Upper lobe of left lung (tissue), 6 donors: ENCODE measurements at regions not wholly inside any gene's neighbourhood (a gene's known extent, or its start where the extent isn't known, plus 50 kb on each side); places are given as distances from the start of the nearest gene placed in this dataset.

Experiments used
- ATAC-seq, 2 donors: fragments of 200-7000 bp; cut with Tn5 transposase; one replicate each; pipeline ENCODE4 v1.9.1; 2022; ENCODE audit warnings: mild to moderate bottlenecking in 2 of 2, moderate library complexity in 2 of 2; ENCODE audit not compliant: low FRiP score in 2 of 2
- DNase-seq, 2 donors: peaks; one replicate each; pipeline ENCODE4 v3.0.0-alpha.2; 2019 to 2020
- H3K27ac ChIP-seq, 4 donors: fragments of 200-600 bp; sonication (generic); one replicate each; pipeline ENCODE4 v1.5.1; 2016 to 2019
- H3K27me3 ChIP-seq, 4 donors: fragments of 200-600 bp; sonication (generic); one replicate each; pipeline ENCODE4 v1.5.1; 2017 to 2019
- H3K36me3 ChIP-seq, 4 donors: fragments of 200-600 bp; sonication (generic); one replicate each; pipeline ENCODE4 v1.5.1; 2016 to 2019
- H3K4me1 ChIP-seq, 4 donors: fragments of 200-600 bp; sonication (generic); one replicate each; pipeline ENCODE4 v1.5.1; 2018 to 2019
- H3K4me3 ChIP-seq, 4 donors: fragments of 200-600 bp; sonication (generic); one replicate each; pipeline ENCODE4 v1.5.1; 2017 to 2019; ENCODE audit warnings: mild to moderate bottlenecking in 2 of 4, moderate library complexity in 1 of 4
- H3K9me3 ChIP-seq, 4 donors: fragments of 200-600 bp; sonication (generic); one replicate each; pipeline ENCODE4 v1.5.1; 2018 to 2019
- CTCF ChIP-seq, 6 experiments: fragments of 450-650 bp in 4 of 6; fragments of 200-600 bp in 2 of 6; sonication (generic) in 2 of 6; IDR thresholded peaks; one replicate each; pipeline ENCODE4 v1.5.1; 2016 to 2019; ENCODE audit warnings: antibody characterized with exemption in 6 of 6
- EP300 ChIP-seq, 4 donors: sonication (generic); formaldehyde crosslinking; IDR thresholded peaks; one replicate each; pipeline ENCODE4 v1.5.1; 2017; ENCODE audit warnings: antibody characterized with exemption in 4 of 4, control low read depth in 2 of 4
- POLR2A ChIP-seq, 4 donors: fragments of 450-650 bp; IDR thresholded peaks; one replicate each; pipeline ENCODE4 v1.5.1; 2016 to 2017; ENCODE audit warnings: antibody characterized with exemption in 4 of 4, mild to moderate bottlenecking in 2 of 4
- POLR2AphosphoS5 ChIP-seq, 2 donors: sonication (generic); formaldehyde crosslinking; IDR thresholded peaks; one replicate each; pipeline ENCODE4 v1.5.1; 2017; ENCODE audit warnings: antibody characterized with exemption in 2 of 2
- WGBS, 2 donors: methylation state at CpG; one replicate each; pipeline ENCODE4 v1.1.5; 2017 to 2018; 5-methylcytosine and 5-hydroxymethylcytosine counted together
- donor health status: DM: no; HTN: no; CAD: no; lungs with moderate emphysema.
- donor health status: DM: no; HTN: yes; CAD: no; lungs with severe emphysema.

GRCh38 chrX:145936769-145937168, 119.1 kb downstream of the SLITRK2 start:
- 53 to 60% methylated on average over 1 of the region's 1 CpG for WGBS, 2 donors
- Histone ChIP-seq H3K4me1 (no peaks in the 10 kb centered on the region), H3K36me3 (no peaks in the 10 kb centered on the region), H3K27ac (no peak overlapping the region), H3K4me3 (no peak overlapping the region), H3K9me3 (no peaks in the 10 kb centered on the region), H3K27me3 (no peaks in the 10 kb centered on the region)
- TF ChIP-seq CTCF (IDR thresholded peaks at IDR 0.05) (no peak), POLR2A (IDR thresholded peaks at IDR 0.05) (no peak)
- ATAC-seq (no peak), DNase-seq (no peak)

GRCh38 chrX:145949056-145949455, 131.4 kb downstream of the SLITRK2 start:
- H3K9me3 ChIP-seq = no peaks in the 10 kb centered on the region
- 39 to 46% methylated on average over 3 of the region's 3 CpGs for WGBS, 2 donors
- H3K36me3 ChIP-seq = no peaks in the 10 kb centered on the region
- no peak for TF ChIP-seq EP300 (IDR thresholded peaks at IDR 0.05)
- TF ChIP-seq POLR2A (IDR thresholded peaks at IDR 0.05) = no peak
- TF ChIP-seq POLR2AphosphoS5 (IDR thresholded peaks at IDR 0.05) = no peak
- no peak for TF ChIP-seq CTCF (IDR thresholded peaks at IDR 0.05)
- no peak overlapping the region for H3K4me3 ChIP-seq
- ATAC-seq (no peak), DNase-seq (no peak)
- no peaks in the 10 kb centered on the region for H3K4me1 ChIP-seq
- H3K27me3 ChIP-seq = no peaks in the 10 kb centered on the region
- H3K27ac ChIP-seq = no peak overlapping the region

- H3K9me3 ChIP-seq = no peaks in the 10 kb centered on the region
- no peak for DNase-seq
- H3K27ac ChIP-seq = no peak overlapping the region
- H3K27me3 ChIP-seq = no peaks in the 10 kb centered on the region
- TF ChIP-seq POLR2A (IDR thresholded peaks at IDR 0.05) = no peak
- TF ChIP-seq POLR2AphosphoS5 (IDR thresholded peaks at IDR 0.05) = no peak
- no peak for TF ChIP-seq CTCF (IDR thresholded peaks at IDR 0.05)
- TF ChIP-seq EP300 (IDR thresholded peaks at IDR 0.05) = no peak
- ATAC-seq = no peak
- H3K4me1 ChIP-seq = no peaks in the 10 kb centered on the region
- no peaks in the 10 kb centered on the region for H3K36me3 ChIP-seq
- no peak overlapping the region for H3K4me3 ChIP-seq
Measured at GRCh38 chrX:145953628-145954027, 136.0 kb downstream of the SLITRK2 start.

- DNase-seq (no peak), ATAC-seq (no peak)
- TF ChIP-seq POLR2AphosphoS5 (IDR thresholded peaks at IDR 0.05) (no peak), CTCF (IDR thresholded peaks at IDR 0.05) (no peak), POLR2A (IDR thresholded peaks at IDR 0.05) (no peak), EP300 (IDR thresholded peaks at IDR 0.05) (no peak)
- no peaks in the 10 kb centered on the region for H3K36me3 ChIP-seq
- H3K27me3 ChIP-seq = no peaks in the 10 kb centered on the region
- no peaks in the 10 kb centered on the region for H3K4me1 ChIP-seq
- WGBS, 2 donors = 72 to 80% methylated on average over 3 of the region's 3 CpGs
- no peaks in the 10 kb centered on the region for H3K9me3 ChIP-seq
- no peak overlapping the region for H3K27ac ChIP-seq
- no peak overlapping the region for H3K4me3 ChIP-seq
Measured at GRCh38 chrX:145990051-145990450, 172.4 kb downstream of the SLITRK2 start.

- Histone ChIP-seq H3K27ac (no peak overlapping the region), H3K9me3 (no peaks in the 10 kb centered on the region), H3K4me1 (no peaks in the 10 kb centered on the region), H3K4me3 (no peak overlapping the region), H3K27me3 (no peaks in the 10 kb centered on the region), H3K36me3 (no peaks in the 10 kb centered on the region)
- TF ChIP-seq CTCF (IDR thresholded peaks at IDR 0.05) = no peak
- no peak for TF ChIP-seq POLR2AphosphoS5 (IDR thresholded peaks at IDR 0.05)
- TF ChIP-seq POLR2A (IDR thresholded peaks at IDR 0.05) = no peak
- TF ChIP-seq EP300 (IDR thresholded peaks at IDR 0.05) = no peak
- ATAC-seq = no peak
- 60 to 80% methylated on average over 3 of the region's 3 CpGs for WGBS, 2 donors
- DNase-seq = no peak
Measured at GRCh38 chrX:146006637-146007036, 189.0 kb downstream of the SLITRK2 start.
